HK-2 (cell line): ENCODE measurements at regions not wholly inside any gene's neighbourhood (a gene's known extent, or its start where the extent isn't known, plus 50 kb on each side); places are given as distances from the start of the nearest gene placed in this dataset.
A peak's percentile ranks its signal among the peaks of the same experiment; 100 is the strongest.

ENCODE experiments used
- DNase-seq: peaks from one replicate; pipeline ENCODE4 v3.0.0-alpha.2; 2018; ENCODE audit not compliant: unreplicated experiment

GRCh38 chr13:31049083-31049482 lies 112.6 kb downstream of the HSPH1 start:
- DNase-seq, result no peak

- DNase-seq, result no peak
Measured at GRCh38 chr13:31048521-31048920, 113.2 kb downstream of the HSPH1 start.

DNA sequence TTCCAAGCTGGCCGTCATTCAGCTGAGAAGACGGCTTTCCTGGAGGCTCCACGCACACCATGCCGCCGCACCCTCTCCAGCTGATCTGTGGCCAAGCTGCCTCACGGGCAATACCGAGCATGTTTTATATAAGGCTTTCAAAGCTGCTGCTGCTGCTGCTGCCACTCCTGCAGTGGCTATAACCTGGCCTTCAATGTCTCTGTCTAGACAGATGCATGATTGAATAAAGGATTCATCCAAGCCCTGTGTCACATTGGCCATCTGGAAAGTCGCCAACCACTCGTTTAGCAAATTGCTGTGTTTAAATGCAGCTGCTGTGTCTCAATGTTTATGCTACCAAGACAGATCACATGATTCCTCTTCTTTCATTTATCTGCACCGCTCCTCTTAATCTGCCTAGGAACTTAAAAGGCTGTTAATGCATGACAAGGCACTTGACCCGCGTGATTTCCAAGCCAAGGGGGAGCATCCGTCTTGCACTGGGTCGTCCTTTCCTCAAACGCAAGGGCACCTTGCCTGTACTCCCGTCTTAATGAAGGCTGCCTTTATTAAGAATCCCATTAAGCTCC lies 114.3 kb downstream of the TEX26 start:
- DNase-seq, result no peak

DNA sequence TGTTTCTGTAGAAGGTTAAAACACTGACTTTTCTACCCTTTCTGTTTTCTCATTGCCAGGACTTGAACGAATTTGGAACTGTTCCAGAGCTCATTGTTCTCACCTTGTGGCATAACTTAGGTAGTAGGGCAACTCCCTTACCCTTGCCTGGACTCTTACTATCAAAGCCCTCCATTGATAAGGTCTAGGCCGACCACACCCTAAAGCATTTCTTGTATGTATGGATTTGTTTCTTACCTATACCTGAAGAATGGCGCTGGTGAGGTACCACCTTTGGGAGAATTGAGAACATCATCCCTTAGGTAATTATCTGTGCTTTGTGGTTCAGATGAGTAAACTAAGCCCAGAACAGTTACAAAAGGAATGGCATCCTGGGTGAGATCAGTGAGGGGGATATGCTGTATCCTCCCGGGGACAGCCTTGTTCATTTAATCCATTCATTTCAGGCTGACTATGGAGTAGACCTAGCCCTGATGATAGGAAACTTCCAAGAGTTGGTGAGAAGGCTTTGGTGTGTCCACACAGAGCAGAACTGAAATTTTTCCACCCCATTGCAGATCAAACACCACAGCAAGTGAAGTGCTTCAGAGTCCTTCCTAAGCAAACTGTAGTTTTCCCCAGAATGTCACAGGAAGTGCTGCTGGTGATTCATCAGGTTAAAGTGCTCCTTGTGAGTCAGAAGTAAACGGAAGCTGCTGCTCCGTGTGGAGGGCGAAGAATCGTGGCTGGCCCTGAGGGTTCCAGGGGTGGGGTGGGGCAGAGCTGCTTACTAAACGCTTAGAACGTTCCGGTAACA lies 113.0 kb downstream of the TEX26 start:
- peak; percentile 72 for DNase-seq

GRCh38 chr13:31044364-31045285 lies 112.2 kb downstream of the TEX26 start:
- DNase-seq, result peak; percentile 75

DNA sequence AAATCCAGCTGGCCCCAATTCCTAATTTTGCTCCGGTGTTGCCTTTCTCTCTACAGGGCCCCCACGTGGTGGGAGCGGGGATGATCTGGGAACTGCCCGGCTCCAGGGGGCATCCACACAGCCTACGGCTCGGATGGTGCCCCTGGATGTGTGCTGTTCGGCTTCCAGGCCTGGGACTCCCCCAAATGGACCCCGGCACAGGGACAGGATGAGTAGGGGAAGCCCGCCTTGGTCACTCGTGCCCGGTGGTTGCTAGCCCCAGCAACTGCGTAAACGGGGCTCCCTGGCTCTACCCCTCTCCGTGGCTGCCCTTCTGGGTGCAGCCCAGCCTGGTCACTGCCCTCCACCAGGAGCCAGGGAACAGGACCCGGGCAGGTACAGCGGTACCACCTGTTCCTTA lies 111.5 kb downstream of the TEX26 start:
- DNase-seq, result no peak

- DNase-seq, result no peak
Measured at GRCh38 chr13:31042481-31043165, 110.2 kb downstream of the TEX26 start.

DNA sequence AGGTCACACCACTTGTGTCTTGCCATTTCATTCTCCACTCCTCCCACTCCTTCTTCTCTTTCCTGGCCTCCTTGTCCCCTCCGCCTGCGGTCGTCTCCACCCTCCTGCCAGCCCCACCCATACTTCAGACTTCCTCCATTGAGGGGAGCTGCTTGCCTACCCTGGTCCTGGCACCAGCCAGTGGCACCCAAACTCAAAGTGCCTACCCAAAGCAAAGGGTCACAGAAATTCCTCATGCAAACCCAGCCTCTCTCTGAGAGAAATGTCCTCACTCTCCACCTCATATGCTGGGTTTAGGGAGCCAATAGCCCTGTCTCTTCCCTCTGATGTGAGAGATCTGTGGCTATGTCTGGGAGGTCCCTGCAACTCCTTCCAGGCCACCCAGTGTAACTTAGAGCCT lies 109.6 kb downstream of the TEX26 start:
- DNase-seq, result no peak

DNA sequence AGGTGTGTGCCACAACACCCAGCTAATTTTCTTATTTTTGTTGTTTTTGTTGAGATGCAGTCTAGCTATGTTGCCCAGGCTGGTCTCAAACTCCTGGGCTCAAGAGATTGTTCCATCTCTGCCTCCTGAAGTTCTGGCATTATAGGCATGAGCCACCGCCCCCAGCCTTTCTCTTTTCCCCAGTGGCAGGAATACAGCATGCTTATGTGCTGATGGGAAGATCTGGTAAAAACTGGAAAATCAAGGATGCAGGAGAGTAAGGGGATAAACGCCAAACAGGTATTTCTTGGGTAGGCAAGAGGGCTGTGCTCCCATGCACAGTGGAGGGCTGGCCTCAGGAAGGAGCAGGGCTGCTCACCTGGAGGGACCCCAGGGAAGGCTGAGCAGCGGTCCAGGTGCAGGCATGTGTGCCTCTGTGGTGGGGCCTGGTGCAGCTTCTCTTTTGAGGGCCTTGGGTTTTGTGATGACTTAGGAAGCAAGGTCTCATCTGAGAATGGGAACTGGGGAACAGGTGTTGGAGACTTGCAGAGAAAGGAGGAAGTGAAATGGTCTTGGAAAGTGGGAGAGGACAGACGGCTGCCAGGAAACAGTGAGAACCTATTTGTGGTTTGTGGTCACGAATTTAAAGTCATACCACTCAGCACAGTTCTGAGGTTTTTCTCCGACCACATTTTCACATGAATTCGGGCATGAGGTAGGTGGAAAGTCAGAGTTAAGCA lies 106.5 kb downstream of the TEX26 start:
- DNase-seq, result peak; percentile 38

DNA sequence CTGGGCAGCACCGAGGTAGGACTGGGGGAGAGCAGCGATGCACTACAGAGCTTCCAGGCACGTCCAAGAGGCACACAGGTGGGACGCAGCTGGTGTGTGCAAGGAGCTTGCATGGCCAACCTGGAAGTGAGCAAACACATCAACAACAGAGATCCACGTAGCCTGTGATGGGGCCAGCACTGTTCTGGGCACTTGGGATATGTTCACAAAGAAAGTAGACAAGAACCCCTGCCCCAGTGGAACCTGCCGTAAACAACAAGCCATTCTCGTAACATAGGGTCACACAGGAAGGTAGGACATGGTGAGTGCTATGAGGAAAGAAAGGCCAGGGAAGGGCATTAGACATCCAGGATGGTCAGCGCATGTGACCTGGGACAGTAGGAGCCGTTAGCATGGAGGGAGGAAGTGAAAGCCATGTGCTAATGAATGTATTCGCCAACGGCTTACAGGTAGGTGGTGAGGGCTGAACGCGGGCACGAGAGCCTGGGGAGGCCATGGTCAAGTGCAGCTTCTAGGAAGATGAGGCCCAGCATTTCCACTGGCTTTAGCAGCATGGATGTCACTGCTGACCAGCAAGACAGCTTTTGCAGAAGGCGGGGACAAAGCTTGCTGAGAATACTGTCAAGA lies 105.5 kb downstream of the TEX26 start:
- DNase-seq, result no peak

DNA sequence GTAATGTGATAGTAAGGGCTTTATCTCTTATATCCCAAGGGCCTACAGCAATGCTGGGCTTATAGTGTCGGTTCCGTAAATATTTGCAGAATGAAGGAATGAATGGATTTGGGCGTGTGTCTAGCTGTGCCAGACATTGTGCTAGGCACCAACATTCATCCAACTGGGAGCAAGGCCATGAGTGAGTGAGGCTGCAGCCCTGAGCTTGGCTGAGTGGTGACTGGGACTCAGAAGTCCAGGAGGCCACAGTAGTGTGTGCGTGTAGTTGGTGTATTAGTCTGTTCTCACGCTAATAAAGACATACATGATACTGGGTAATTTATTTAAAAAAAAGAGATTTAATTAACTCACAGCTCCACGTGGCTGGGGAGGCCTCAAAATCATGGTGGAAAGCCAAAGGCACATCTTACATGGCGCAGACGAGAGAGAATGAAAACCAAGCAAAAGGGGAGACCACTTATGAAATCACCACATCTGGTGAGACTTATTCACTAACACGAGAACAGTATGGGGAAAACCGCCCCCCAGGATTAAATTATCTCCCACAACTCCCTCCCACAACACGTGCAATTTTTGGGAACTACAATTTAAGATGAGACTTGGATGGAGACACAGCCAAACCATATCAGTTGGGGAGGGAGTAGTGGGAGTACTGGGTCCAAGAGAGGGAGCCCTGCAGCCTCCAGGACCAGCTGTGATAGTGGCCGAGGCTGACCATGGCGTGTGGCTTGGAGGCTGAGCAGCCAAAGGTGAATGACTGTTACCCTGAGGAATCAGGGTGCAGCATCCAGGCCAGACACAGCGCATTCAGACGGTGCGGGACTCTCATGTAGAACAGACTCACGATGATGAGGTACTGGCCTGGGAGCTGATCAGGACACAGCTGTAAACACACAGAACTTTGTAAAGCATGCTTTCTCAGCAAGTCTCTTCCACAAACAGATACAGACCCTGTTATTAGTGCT lies 104.6 kb downstream of the TEX26 start:
- no peak for DNase-seq

DNA sequence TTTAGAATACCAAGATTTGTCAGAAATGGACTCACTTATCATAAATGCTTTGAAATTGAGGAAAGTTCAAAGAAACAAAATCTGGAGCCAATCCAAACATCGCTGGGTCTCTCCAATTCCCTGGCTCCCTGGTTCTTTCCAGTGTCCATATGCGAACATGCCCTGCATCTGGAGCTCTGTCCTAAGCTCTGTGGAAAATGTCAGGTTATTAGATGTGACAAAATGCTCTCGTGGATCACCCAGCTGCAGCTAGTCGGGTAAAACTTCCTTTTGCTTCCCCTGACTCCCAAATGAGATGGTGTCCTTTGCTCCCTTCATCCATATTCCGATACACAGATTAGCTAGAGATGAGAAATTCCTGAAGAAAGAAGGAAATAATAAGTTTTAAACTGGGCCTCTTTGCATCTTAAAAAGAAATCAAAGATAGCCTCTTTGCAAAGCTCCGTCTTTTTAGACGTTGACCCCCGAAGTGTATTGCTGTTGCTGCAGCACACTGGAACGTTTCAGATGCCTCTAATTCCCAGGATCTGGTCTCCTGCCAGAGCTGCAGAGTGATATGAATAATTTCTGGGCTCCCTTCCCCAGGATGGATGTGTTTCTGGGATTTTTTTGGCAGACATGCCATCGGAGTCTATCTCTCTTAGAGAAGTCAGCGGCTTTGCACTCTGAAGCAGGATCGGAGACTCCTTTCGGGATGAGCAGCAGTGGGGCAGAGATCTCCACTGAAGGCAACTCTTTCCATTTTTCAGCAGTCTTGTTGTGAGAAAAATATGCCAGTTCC lies 102.9 kb downstream of the TEX26 start:
- DNase-seq, result no peak

GRCh38 chr13:31032528-31033113 lies 100.2 kb downstream of the TEX26 start:
- DNase-seq, result no peak

GRCh38 chr13:31031482-31031881 lies 99.0 kb downstream of the TEX26 start:
- DNase-seq, result no peak

GRCh38 chr13:31029102-31029501 lies 96.6 kb downstream of the TEX26 start:
- no peak for DNase-seq

- DNase-seq, result no peak
Measured at GRCh38 chr13:31027136-31027535, 94.7 kb downstream of the TEX26 start.
